CD4-positive, alpha-beta memory T cell (primary cell): ENCODE measurements at regions not wholly inside any gene's neighbourhood (a gene's known extent, or its start where the extent isn't known, plus 50 kb on each side); places are given as distances from the start of the nearest gene placed in this dataset.
A peak's percentile ranks its signal among the peaks of the same experiment; 100 is the strongest.

Source experiments
- CTCF ChIA-PET: fragments of 350-600 bp; sonication (Branson Sonifier 250); formaldehyde crosslinking; loops from one replicate; lab custom pipeline; 2021; ENCODE audit warnings: inconsistent platforms; ENCODE audit not compliant: partially characterized antibody; lab: Charles Lee
- POLR2A ChIA-PET: fragments of 350-600 bp; sonication (Branson Sonifier 250); formaldehyde crosslinking; loops from one replicate; lab custom pipeline; 2021; ENCODE audit not compliant: partially characterized antibody; lab: Charles Lee
- DNase-seq, 5 donors: peaks; one replicate each; pipeline versions ENCODE4 v3.0.0 to v3.0.0-alpha.2; 2020 to 2022; ENCODE audit warnings: mixed read lengths in 1 of 5
- H3K27ac ChIP-seq: one replicate; pipeline ENCODE4 v1.7.0; 2013; ENCODE audit warnings: low read depth, low read length
- H3K27me3 ChIP-seq: 2 replicates; pipeline ENCODE4 v1.7.0; 2013; ENCODE audit warnings: mild to moderate bottlenecking, low read length, moderate library complexity; ENCODE audit not compliant: insufficient read depth
- H3K36me3 ChIP-seq: 2 replicates; pipeline ENCODE4 v1.7.0; 2013; ENCODE audit warnings: mild to moderate bottlenecking, low read length, moderate library complexity; ENCODE audit not compliant: insufficient read depth
- H3K4me1 ChIP-seq: 2 replicates; pipeline ENCODE4 v1.7.0; 2013; ENCODE audit warnings: mild to moderate bottlenecking, low read length, moderate library complexity; ENCODE audit not compliant: insufficient read depth
- H3K4me3 ChIP-seq, 2 donors: one replicate each; pipeline ENCODE4 v1.7.0; 2013; ENCODE audit warnings: low read length in 2 of 2, mild to moderate bottlenecking in 1 of 2
- H3K9me3 ChIP-seq, 2 donors: one replicate each; pipeline ENCODE4 v1.7.0; 2013; ENCODE audit warnings: low read length in 2 of 2, control low read depth in 1 of 2; ENCODE audit not compliant: control insufficient read depth in 1 of 2
- H3K27ac Mint-ChIP-seq, 7 donors: one replicate each; pipeline ENCODE4 v1.8.0; 2020 to 2021; ENCODE audit warnings: mixed read lengths in 7 of 7, mild to moderate bottlenecking in 6 of 7, inconsistent platforms in 3 of 7, moderate library complexity in 3 of 7
- H3K27me3 Mint-ChIP-seq, 2 donors: one replicate each; pipeline ENCODE4 v1.8.0; 2020 to 2021; ENCODE audit warnings: mixed read lengths in 2 of 2
- H3K36me3 Mint-ChIP-seq, 2 donors: one replicate each; pipeline ENCODE4 v1.8.0; 2020 to 2021; ENCODE audit warnings: mixed read lengths in 2 of 2, inconsistent platforms in 1 of 2, mild to moderate bottlenecking in 1 of 2
- H3K4me1 Mint-ChIP-seq, 4 donors: one replicate each; pipeline ENCODE4 v1.8.0; 2020 to 2021; ENCODE audit warnings: mixed read lengths in 4 of 4, mild to moderate bottlenecking in 1 of 4
- H3K4me3 Mint-ChIP-seq, 8 donors: one replicate each; pipeline ENCODE4 v1.8.0; 2020 to 2021; ENCODE audit warnings: mixed read lengths in 8 of 8, mild to moderate bottlenecking in 7 of 8, moderate library complexity in 6 of 8, inconsistent platforms in 3 of 8
- H3K9me3 Mint-ChIP-seq, 8 donors: one replicate each; pipeline ENCODE4 v1.8.0; 2020 to 2021; ENCODE audit warnings: mixed read lengths in 8 of 8, mild to moderate bottlenecking in 5 of 8, inconsistent platforms in 3 of 8, moderate library complexity in 1 of 8
- intact Hi-C: fragments of 100-400 bp; cut with micrococcal nuclease; formaldehyde crosslinking; loops from one replicate; pipeline ENCODE4 v1.15.1; 2023

GRCh38 chr1:235925016-235925415, 58.3 kb upstream of the LYST start:
- Histone ChIP-seq H3K4me1 (peaks cover 29% of the 10 kb centered on the region), H3K4me3 (no peak overlapping the region), H3K9me3 (no peaks in the 10 kb centered on the region), H3K36me3 (no peaks in the 10 kb centered on the region), H3K27me3 (no peaks in the 10 kb centered on the region), H3K27ac (no peak overlapping the region)
- DNase-seq: no peak
- peak overlapping the region in 2 of 7 donors; percentile 2 to 66 for H3K27ac Mint-ChIP-seq
- peaks cover 0 to 1% of the 10 kb centered on the region in 2 donors for H3K27me3 Mint-ChIP-seq
- intact Hi-C loops: no loop called here
- ChIA-PET CTCF (interaction anchor here (1.1 to 3.2 kb wide), 5 partner anchors 8 to 59 kb away, joined by 3 to 25 read pairs (median 6); partner anchors contain the start of gene LYST), POLR2A (interaction anchor here (1.8 kb wide), 1 partner anchor 38 kb away, joined by 5 read pairs; no protein-coding TSS in a partner anchor)
- H3K36me3 Mint-ChIP-seq: no peaks in the 10 kb centered on the region
- no peak overlapping the region for H3K4me3 Mint-ChIP-seq
- no peaks in the 10 kb centered on the region for H3K9me3 Mint-ChIP-seq
- H3K4me1 Mint-ChIP-seq: peaks cover 25 to 46% (median 38%) of the 10 kb centered on the region in 4 donors

- ChIA-PET POLR2A (interaction anchor here (1.0 to 1.8 kb wide), 9 partner anchors 10 to 57 kb away, joined by 4 to 33 read pairs (median 5); partner anchors contain the start of gene LYST), CTCF (interaction anchor here (1.1 to 3.2 kb wide), 5 partner anchors 10 to 410 kb away, joined by 3 to 25 read pairs (median 6); partner anchors contain the start of gene LYST)
- Histone ChIP-seq H3K9me3 (no peaks in the 10 kb centered on the region), H3K27ac (no peak overlapping the region), H3K27me3 (no peaks in the 10 kb centered on the region), H3K4me3 (no peak overlapping the region), H3K4me1 (peaks cover 29% of the 10 kb centered on the region), H3K36me3 (no peaks in the 10 kb centered on the region)
- Mint-ChIP-seq H3K27me3 (no peaks in the 10 kb centered on the region), H3K4me1 (peaks cover 27 to 54% (median 38%) of the 10 kb centered on the region in 4 donors), H3K9me3 (no peaks in the 10 kb centered on the region), H3K27ac (peak overlapping the region; percentile 78 to 96 (median 91)), H3K36me3 (no peaks in the 10 kb centered on the region), H3K4me3 (peak overlapping the region; percentile 32 to 88 (median 74))
- intact Hi-C loops: no loop called here
- peak; percentile 38 to 53 (median 46) for DNase-seq
These were observed 56.8 kb upstream of the LYST start for GRCh38 chr1:235923466-235924021.

GRCh38 chr1:235920596-235921375, 54.1 kb upstream of the LYST start:
- intact Hi-C loops: no loop called here
- POLR2A ChIA-PET: interaction anchor here (0.7 kb wide), 1 partner anchor 26 kb away, joined by 3 read pairs; no protein-coding TSS in a partner anchor
- no peak overlapping the region for H3K27ac ChIP-seq

GRCh38 chr1:235919833-235920441, 53.2 kb upstream of the LYST start:
- no peak overlapping the region for H3K4me3 ChIP-seq
- no peaks in the 10 kb centered on the region for H3K27me3 ChIP-seq
- peaks cover 36 to 60% (median 42%) of the 10 kb centered on the region in 4 donors for H3K4me1 Mint-ChIP-seq
- H3K9me3 Mint-ChIP-seq: no peaks in the 10 kb centered on the region
- no peak for DNase-seq
- ChIA-PET CTCF (interaction anchor here (1.2 kb wide), 1 partner anchor 52 kb away, joined by 6 read pairs; no protein-coding TSS in a partner anchor), POLR2A (no interaction called here)
- H3K27me3 Mint-ChIP-seq: no peaks in the 10 kb centered on the region
- H3K36me3 ChIP-seq: no peaks in the 10 kb centered on the region
- intact Hi-C loops: loop anchor here (5.0 kb wide), 1 partner anchor 32 kb away; no protein-coding TSS in a partner anchor
- no peaks in the 10 kb centered on the region for H3K9me3 ChIP-seq
- H3K27ac ChIP-seq: no peak overlapping the region
- H3K36me3 Mint-ChIP-seq: no peaks in the 10 kb centered on the region
- H3K4me1 ChIP-seq: peaks cover 33% of the 10 kb centered on the region
- H3K4me3 Mint-ChIP-seq: no peak overlapping the region
- peak overlapping the region in 1 of 7 donors; percentile 37 for H3K27ac Mint-ChIP-seq

More at GRCh38 chr1:235920596-235921375, 54.1 kb upstream of the LYST start:
- no peaks in the 10 kb centered on the region for H3K36me3 Mint-ChIP-seq
- no peak for DNase-seq
- Histone ChIP-seq H3K4me3 (no peak overlapping the region), H3K9me3 (no peaks in the 10 kb centered on the region), H3K27me3 (no peaks in the 10 kb centered on the region), H3K4me1 (peaks cover 37% of the 10 kb centered on the region), H3K36me3 (no peaks in the 10 kb centered on the region)
- peaks cover 36 to 64% (median 46%) of the 10 kb centered on the region in 4 donors for H3K4me1 Mint-ChIP-seq
- H3K9me3 Mint-ChIP-seq: no peaks in the 10 kb centered on the region
- CTCF ChIA-PET: interaction anchor here (1.2 kb wide), 1 partner anchor 51 kb away, joined by 6 read pairs; no protein-coding TSS in a partner anchor
- no peak overlapping the region for H3K4me3 Mint-ChIP-seq
- H3K27ac Mint-ChIP-seq: peak overlapping the region in 4 of 7 donors; percentile 37 to 74 (median 47)
- no peaks in the 10 kb centered on the region for H3K27me3 Mint-ChIP-seq

GRCh38 chr1:235919127-235919832, 52.6 kb upstream of the LYST start:
- peaks cover 32 to 54% (median 38%) of the 10 kb centered on the region in 4 donors for H3K4me1 Mint-ChIP-seq
- Histone ChIP-seq H3K9me3 (no peaks in the 10 kb centered on the region), H3K4me3 (no peak overlapping the region), H3K36me3 (no peaks in the 10 kb centered on the region), H3K27ac (no peak overlapping the region), H3K27me3 (no peaks in the 10 kb centered on the region), H3K4me1 (peaks cover 28% of the 10 kb centered on the region)
- intact Hi-C loops: loop anchor here (5.0 kb wide), 1 partner anchor 33 kb away; no protein-coding TSS in a partner anchor
- CTCF ChIA-PET: interaction anchor here (2.9 kb wide), 1 partner anchor 53 kb away, joined by 15 read pairs; no protein-coding TSS in a partner anchor
- H3K4me3 Mint-ChIP-seq: no peak overlapping the region
- no peaks in the 10 kb centered on the region for H3K27me3 Mint-ChIP-seq
- H3K9me3 Mint-ChIP-seq: no peaks in the 10 kb centered on the region
- POLR2A ChIA-PET: interaction anchor here (0.9 kb wide), 1 partner anchor 33 kb away, joined by 3 read pairs; no protein-coding TSS in a partner anchor
- no peak for DNase-seq
- no peaks in the 10 kb centered on the region for H3K36me3 Mint-ChIP-seq
- H3K27ac Mint-ChIP-seq: peak overlapping the region in 4 of 7 donors; percentile 8 to 74 (median 60)

GRCh38 chr1:235918465-235918864, 51.8 kb upstream of the LYST start:
- no peaks in the 10 kb centered on the region for H3K9me3 ChIP-seq
- H3K36me3 Mint-ChIP-seq: no peaks in the 10 kb centered on the region
- no peaks in the 10 kb centered on the region for H3K36me3 ChIP-seq
- CTCF ChIA-PET: interaction anchor here (2.9 kb wide), 1 partner anchor 53 kb away, joined by 15 read pairs; no protein-coding TSS in a partner anchor
- H3K27me3 ChIP-seq: no peaks in the 10 kb centered on the region
- DNase-seq: no peak
- peaks cover 20% of the 10 kb centered on the region for H3K4me1 ChIP-seq
- no peaks in the 10 kb centered on the region for H3K9me3 Mint-ChIP-seq
- no peak overlapping the region for H3K4me3 Mint-ChIP-seq
- POLR2A ChIA-PET: interaction anchor here (0.9 to 1.7 kb wide), 3 partner anchors 34 to 52 kb away, joined by 3 to 11 read pairs (median 6); partner anchors contain the start of gene LYST
- peak overlapping the region in 1 of 7 donors; percentile 36 for H3K27ac Mint-ChIP-seq
- no peak overlapping the region for H3K4me3 ChIP-seq
- no peak overlapping the region for H3K27ac ChIP-seq
- no peaks in the 10 kb centered on the region for H3K27me3 Mint-ChIP-seq
- peaks cover 26 to 46% (median 30%) of the 10 kb centered on the region in 4 donors for H3K4me1 Mint-ChIP-seq
- intact Hi-C loops: loop anchor here (5.0 kb wide), 1 partner anchor 34 kb away; no protein-coding TSS in a partner anchor
